Fibroblast of lung (primary cell): ENCODE measurements at regions not wholly inside any gene's neighbourhood (a gene's known extent, or its start where the extent isn't known, plus 50 kb on each side); places are given as distances from the start of the nearest gene placed in this dataset.
"Not testable (repeated sequence)": the region's sequence is repeated elsewhere in the genome, so short reads cannot be mapped to it uniquely, and the experiment has no call there.

Experiments used
- DNase-seq, 2 donors: peaks; one replicate each; pipeline versions ENCODE4 v3.0.0 to v3.0.0-alpha.2; 2010; ENCODE audit warnings: low read depth in 2 of 2
- H2AFZ ChIP-seq: 2 replicates; pipeline ENCODE4 v1.5.1; 2012; ENCODE audit warnings: low read length, control low read depth, inconsistent platforms
- H3K27ac ChIP-seq: 2 replicates; pipeline ENCODE4 v1.5.1; 2011; ENCODE audit warnings: low read length, control low read depth; ENCODE audit not compliant: insufficient read depth
- H3K27me3 ChIP-seq: 2 replicates; pipeline ENCODE4 v1.5.1; 2011; ENCODE audit warnings: mild to moderate bottlenecking, low read length; ENCODE audit not compliant: control insufficient read depth, insufficient read depth
- H3K36me3 ChIP-seq: 2 replicates; pipeline ENCODE4 v1.5.1; 2011; ENCODE audit warnings: low read length; ENCODE audit not compliant: control insufficient read depth, insufficient read depth
- H3K4me1 ChIP-seq: 2 replicates; pipeline ENCODE4 v1.5.1; 2011; ENCODE audit warnings: low read length; ENCODE audit not compliant: control insufficient read depth, insufficient read depth; ENCODE audit errors: extremely low read depth
- H3K4me2 ChIP-seq: 2 replicates; pipeline ENCODE4 v1.5.1; 2011; ENCODE audit warnings: low read length, control low read depth; ENCODE audit not compliant: insufficient read depth; ENCODE audit errors: extremely low read depth
- H3K4me3 ChIP-seq, 4 experiments: fragments of 200-600 bp in 1 of 4; sonication (generic) in 1 of 4; replicated peaks in 1 of 4; 2 replicates each; pipeline ENCODE4 v1.5.1; 2011 to 2016; ENCODE audit warnings: low read length in 4 of 4, low read depth in 3 of 4, mild to moderate bottlenecking in 3 of 4, control low read depth in 2 of 4, inconsistent platforms in 1 of 4, mixed read lengths in 1 of 4; ENCODE audit not compliant: insufficient read depth in 1 of 4; ENCODE audit errors: control extremely low read depth in 1 of 4
- H3K79me2 ChIP-seq: 2 replicates; pipeline ENCODE4 v1.5.1; 2012; ENCODE audit warnings: mild to moderate bottlenecking, low read length, inconsistent platforms; ENCODE audit not compliant: control insufficient read depth, insufficient read depth
- H3K9ac ChIP-seq: 2 replicates; pipeline ENCODE4 v1.5.1; 2011; ENCODE audit warnings: mild to moderate bottlenecking, low read length, control low read depth; ENCODE audit not compliant: insufficient read depth
- H3K9me3 ChIP-seq: 2 replicates; pipeline ENCODE4 v1.5.1; 2012; ENCODE audit warnings: low read depth, low read length; ENCODE audit not compliant: control insufficient read depth, insufficient read depth
- H4K20me1 ChIP-seq: 2 replicates; pipeline ENCODE4 v1.5.1; 2011; ENCODE audit warnings: low read length; ENCODE audit not compliant: control insufficient read depth, insufficient read depth; ENCODE audit errors: extremely low read depth
- EZH2 ChIP-seq: IDR thresholded peaks from 2 replicates; pipeline ENCODE4 v1.5.1; 2012; ENCODE audit warnings: low read length, control low read depth, mild to moderate bottlenecking; ENCODE audit errors: missing control alignments
- TF ChIP-seq, protein P1 (sequence below), 2 donors: IDR thresholded peaks in 1 of 2; conservative IDR thresholded peaks in 1 of 2; 1 replicate in 1 of 2; 2 replicates in 1 of 2; pipeline ENCODE4 v1.5.1; 2011 to 2012; ENCODE audit warnings: low read length in 2 of 2, control low read depth in 1 of 2, inconsistent platforms in 1 of 2, low read depth in 1 of 2, mild to moderate bottlenecking in 1 of 2

DNA sequence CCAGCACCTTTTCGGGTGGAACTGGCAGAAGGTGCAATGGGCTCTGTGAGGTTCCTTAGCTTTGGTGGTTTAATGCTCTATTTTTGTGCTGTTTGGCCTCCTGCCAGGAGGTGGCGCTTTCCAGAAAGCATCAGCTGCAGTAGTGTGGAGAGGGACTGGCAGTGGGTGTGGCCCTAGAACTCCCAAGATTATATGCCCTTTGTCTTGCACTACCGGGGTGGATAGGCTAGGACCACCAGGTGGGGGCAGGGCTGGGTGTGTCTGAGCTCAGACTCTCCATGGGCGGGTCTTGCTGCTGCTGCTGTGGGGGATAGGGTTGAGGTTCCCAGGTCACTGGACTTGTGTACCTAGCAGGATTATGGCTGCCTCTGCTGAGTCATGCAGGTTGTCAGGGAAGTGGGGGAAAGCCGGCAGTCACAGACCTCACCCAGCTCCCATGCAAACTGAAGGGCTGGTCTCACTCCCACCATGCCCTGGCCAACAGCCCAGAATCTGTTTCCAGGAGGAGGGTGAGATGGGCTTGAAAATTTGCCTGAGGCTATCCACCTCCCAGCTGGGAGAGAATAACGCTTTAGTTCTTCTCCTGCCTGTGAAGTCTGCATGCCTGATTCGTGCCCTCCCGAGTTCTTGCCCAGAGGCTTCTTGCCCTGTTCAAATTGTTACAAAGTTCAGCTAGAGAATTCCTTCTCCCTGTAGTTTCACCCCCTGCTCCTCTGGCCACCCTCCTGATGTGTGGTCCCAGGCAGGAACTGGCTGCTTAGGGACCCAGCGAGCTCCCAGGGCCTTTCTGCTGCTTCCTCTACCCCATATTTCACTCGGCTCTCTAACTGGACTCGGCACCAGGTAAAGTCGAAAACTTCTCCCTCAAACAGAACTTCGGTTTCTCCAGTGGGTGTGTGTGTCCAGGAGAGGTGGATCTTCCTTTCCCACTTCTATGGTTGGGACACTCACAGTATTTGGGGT lies 76.5 kb upstream of the BTG3 start:
- peak in 1 of 2 donors; percentile 67 for DNase-seq
- H3K9ac ChIP-seq: no peak overlapping the region
- no peaks in the 10 kb centered on the region for H4K20me1 ChIP-seq
- H3K79me2 ChIP-seq: no peaks in the 10 kb centered on the region
- no peak overlapping the region for H2AFZ ChIP-seq
- no peaks in the 10 kb centered on the region for H3K36me3 ChIP-seq
- no peaks in the 10 kb centered on the region for H3K27me3 ChIP-seq
- H3K9me3 ChIP-seq: no peaks in the 10 kb centered on the region
- no peak overlapping the region for H3K4me2 ChIP-seq
- no peak overlapping the region for H3K27ac ChIP-seq
- TF ChIP-seq EZH2: no peak
- TF ChIP-seq, protein P1, sequence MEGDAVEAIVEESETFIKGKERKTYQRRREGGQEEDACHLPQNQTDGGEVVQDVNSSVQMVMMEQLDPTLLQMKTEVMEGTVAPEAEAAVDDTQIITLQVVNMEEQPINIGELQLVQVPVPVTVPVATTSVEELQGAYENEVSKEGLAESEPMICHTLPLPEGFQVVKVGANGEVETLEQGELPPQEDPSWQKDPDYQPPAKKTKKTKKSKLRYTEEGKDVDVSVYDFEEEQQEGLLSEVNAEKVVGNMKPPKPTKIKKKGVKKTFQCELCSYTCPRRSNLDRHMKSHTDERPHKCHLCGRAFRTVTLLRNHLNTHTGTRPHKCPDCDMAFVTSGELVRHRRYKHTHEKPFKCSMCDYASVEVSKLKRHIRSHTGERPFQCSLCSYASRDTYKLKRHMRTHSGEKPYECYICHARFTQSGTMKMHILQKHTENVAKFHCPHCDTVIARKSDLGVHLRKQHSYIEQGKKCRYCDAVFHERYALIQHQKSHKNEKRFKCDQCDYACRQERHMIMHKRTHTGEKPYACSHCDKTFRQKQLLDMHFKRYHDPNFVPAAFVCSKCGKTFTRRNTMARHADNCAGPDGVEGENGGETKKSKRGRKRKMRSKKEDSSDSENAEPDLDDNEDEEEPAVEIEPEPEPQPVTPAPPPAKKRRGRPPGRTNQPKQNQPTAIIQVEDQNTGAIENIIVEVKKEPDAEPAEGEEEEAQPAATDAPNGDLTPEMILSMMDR (conservative IDR thresholded peaks at IDR 0.05 in 1 of 2, IDR thresholded peaks at IDR 0.05 in 1 of 2; ENCODE audit: low read depth in 1 of 2, low read length in 2 of 2): no peak
- H3K4me3 ChIP-seq: no peak overlapping the region
- H3K4me1 ChIP-seq: no peaks in the 10 kb centered on the region

DNA sequence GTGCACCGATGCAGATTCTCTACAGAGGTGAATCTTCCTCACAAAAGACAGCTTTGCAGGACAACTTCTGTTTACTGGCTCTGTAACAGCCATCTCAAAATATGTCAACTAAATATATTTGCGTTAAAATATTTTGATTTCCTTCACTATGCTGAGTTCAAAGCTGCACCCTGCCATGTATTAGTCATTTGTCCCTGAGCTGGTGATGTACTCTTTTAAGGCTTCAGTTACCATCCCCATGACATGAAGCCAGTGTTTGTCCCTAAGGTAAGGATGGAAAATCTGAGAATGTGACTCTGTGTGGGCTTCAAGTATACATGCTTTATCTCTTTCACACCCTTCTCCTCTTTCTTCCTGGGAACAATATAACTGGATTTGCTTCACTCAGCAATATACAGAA lies 70.2 kb upstream of the BTG3 start:
- Histone ChIP-seq H3K79me2 (no peaks in the 10 kb centered on the region), H3K4me1 (no peaks in the 10 kb centered on the region), H3K4me3 (no peak overlapping the region), H3K27me3 (no peaks in the 10 kb centered on the region), H4K20me1 (no peaks in the 10 kb centered on the region), H3K27ac (no peak overlapping the region), H3K36me3 (no peaks in the 10 kb centered on the region), H3K9ac (no peak overlapping the region), H2AFZ (no peak overlapping the region), H3K9me3 (no peaks in the 10 kb centered on the region), H3K4me2 (no peak overlapping the region)
- TF ChIP-seq, protein P1 (conservative IDR thresholded peaks at IDR 0.05 in 1 of 2, IDR thresholded peaks at IDR 0.05 in 1 of 2; ENCODE audit: low read depth in 1 of 2, low read length in 2 of 2): no peak
- TF ChIP-seq EZH2: no peak
- no peak for DNase-seq

DNA sequence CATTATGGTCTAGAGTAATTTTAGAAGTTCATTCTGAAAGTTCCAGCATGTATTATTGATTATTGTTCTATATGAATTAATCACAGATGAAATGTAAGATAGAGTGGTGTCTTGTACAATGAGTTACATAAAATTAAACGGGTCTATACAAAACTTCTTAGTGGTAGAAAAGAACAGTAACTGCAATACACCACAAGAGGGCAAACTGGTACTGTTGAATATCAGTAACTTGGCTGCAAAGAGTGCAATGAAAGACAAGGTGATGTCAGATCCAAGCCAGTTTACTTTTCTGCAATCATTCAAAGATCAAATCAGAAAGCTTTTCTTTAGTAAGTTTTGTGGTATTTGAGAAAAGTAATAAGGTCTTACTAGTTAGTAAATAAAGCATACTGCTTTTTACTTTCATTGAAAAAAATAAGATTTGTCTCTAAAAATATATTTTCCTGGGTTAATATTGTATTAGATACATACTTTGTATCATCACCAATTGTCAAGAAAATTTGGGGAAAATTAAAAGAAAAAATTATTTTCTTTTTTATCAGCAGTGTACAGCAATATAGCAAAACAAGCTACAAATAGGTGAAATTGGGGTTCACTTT lies 66.4 kb upstream of the BTG3 start:
- Histone ChIP-seq H3K9ac (no peak overlapping the region), H4K20me1 (no peaks in the 10 kb centered on the region), H3K9me3 (no peaks in the 10 kb centered on the region), H3K4me3 (no peak overlapping the region), H3K27ac (no peak overlapping the region), H3K27me3 (no peaks in the 10 kb centered on the region), H3K79me2 (no peaks in the 10 kb centered on the region), H2AFZ (no peak overlapping the region), H3K4me2 (no peak overlapping the region), H3K36me3 (no peaks in the 10 kb centered on the region), H3K4me1 (no peaks in the 10 kb centered on the region)
- DNase-seq: peak; percentile 65 to 83
- TF ChIP-seq, protein P1 (conservative IDR thresholded peaks at IDR 0.05 in 1 of 2, IDR thresholded peaks at IDR 0.05 in 1 of 2; ENCODE audit: low read depth in 1 of 2, low read length in 2 of 2): peak; percentile 68 to 76
- TF ChIP-seq EZH2: no peak

DNA sequence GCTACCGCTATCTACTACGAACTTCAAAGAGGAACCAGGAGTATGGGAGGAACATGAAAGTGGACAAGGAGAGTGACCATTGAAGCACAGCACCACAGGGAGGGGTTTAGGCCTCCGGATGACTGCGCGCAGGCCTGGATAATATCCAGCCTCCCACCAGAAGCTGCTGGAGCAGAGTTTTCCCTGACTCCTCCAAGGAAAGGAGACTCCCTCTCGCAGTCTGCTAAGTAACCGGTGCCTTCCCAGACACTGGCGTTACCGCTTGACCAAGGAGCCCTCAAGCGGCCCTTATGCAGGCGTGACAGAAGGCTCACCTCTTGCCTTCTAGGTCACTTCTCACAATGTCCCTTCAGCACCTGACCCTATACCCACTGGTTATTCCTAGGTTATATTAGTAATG lies 64.2 kb upstream of the BTG3 start:
- not testable (repeated sequence) for H3K9ac ChIP-seq, H3K27me3 ChIP-seq, DNase-seq, H3K9me3 ChIP-seq, H3K27ac ChIP-seq, H3K4me3 ChIP-seq, H3K36me3 ChIP-seq, H3K4me1 ChIP-seq, H2AFZ ChIP-seq, H3K79me2 ChIP-seq, H3K4me2 ChIP-seq, H4K20me1 ChIP-seq
